ENCODE measurements at regions not wholly inside any gene's neighbourhood (a gene's known extent, or its start where the extent isn't known, plus 50 kb on each side); places are given as distances from the start of the nearest gene placed in this dataset.

DNA sequence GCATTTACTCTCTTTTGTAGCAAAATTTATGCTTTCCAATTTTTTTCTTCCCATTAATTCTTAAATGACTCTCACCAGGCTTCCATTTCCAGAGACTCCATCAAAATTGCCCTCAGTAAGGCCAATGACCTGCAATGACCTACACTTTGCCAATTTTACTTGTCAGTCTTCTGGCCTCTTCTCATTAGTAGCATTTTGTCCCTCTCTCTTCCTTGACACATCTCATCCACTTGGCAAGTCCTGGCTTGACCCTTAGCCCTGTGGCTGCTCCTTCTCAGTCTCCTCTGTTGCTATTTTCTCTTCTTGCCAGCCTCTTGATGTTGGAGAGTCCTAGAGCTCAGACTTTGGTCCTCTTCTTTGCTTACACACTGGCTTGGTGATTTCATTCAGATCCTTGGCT, 166.1 kb upstream of the MTPN start:
- DNase-seq (ENCODE audit: low spot score): no peak
- in situ Hi-C loops (cut with MboI; ENCODE audit: low pct_unique_long_range_greater_than_20kb, low sequenced_read_pairs, unreplicated experiment): no loop called here
- TF ChIP-seq, protein P1, sequence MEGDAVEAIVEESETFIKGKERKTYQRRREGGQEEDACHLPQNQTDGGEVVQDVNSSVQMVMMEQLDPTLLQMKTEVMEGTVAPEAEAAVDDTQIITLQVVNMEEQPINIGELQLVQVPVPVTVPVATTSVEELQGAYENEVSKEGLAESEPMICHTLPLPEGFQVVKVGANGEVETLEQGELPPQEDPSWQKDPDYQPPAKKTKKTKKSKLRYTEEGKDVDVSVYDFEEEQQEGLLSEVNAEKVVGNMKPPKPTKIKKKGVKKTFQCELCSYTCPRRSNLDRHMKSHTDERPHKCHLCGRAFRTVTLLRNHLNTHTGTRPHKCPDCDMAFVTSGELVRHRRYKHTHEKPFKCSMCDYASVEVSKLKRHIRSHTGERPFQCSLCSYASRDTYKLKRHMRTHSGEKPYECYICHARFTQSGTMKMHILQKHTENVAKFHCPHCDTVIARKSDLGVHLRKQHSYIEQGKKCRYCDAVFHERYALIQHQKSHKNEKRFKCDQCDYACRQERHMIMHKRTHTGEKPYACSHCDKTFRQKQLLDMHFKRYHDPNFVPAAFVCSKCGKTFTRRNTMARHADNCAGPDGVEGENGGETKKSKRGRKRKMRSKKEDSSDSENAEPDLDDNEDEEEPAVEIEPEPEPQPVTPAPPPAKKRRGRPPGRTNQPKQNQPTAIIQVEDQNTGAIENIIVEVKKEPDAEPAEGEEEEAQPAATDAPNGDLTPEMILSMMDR (IDR thresholded peaks at IDR 0.05; ENCODE audit: extremely low read depth, insufficient read depth, missing control alignments): no peak

- in situ Hi-C loops (cut with MboI; ENCODE audit: low pct_unique_long_range_greater_than_20kb, low sequenced_read_pairs, unreplicated experiment): no loop called here
- TF ChIP-seq, protein P1 (IDR thresholded peaks at IDR 0.05; ENCODE audit: extremely low read depth, insufficient read depth, missing control alignments): no peak
- no peak for DNase-seq (ENCODE audit: low spot score)
Measured at GRCh38 chr7:136142583-136142982, 165.4 kb upstream of the MTPN start.

DNA sequence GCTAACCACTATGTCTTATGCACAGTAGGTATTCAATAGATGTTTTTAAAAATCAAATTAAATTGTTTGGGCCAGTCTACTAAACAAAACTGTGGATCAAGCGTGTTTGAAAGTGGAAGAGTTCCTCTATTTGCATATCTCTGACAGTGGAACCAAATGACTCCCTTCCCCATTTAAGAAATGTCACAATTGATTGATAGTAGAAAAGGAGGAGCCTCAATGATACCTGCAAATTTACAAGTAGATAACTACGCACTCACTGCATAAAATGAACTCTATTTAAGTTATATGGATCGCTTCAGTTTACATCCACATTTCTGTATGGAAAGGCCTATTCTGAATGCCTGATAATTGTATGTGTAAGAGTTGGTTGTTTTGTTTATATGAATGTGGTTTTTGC, 163.3 kb upstream of the MTPN start:
- TF ChIP-seq, protein P1 (IDR thresholded peaks at IDR 0.05; ENCODE audit: extremely low read depth, insufficient read depth, missing control alignments): no peak
- DNase-seq (ENCODE audit: low spot score): no peak
- in situ Hi-C loops (cut with MboI; ENCODE audit: low pct_unique_long_range_greater_than_20kb, low sequenced_read_pairs, unreplicated experiment): no loop called here

GRCh38 chr7:136139417-136139816, 162.3 kb upstream of the MTPN start:
- TF ChIP-seq, protein P1 (IDR thresholded peaks at IDR 0.05; ENCODE audit: extremely low read depth, insufficient read depth, missing control alignments): no peak
- in situ Hi-C loops (cut with MboI; ENCODE audit: low pct_unique_long_range_greater_than_20kb, low sequenced_read_pairs, unreplicated experiment): no loop called here
- no peak for DNase-seq (ENCODE audit: low spot score)

- no peak for DNase-seq (ENCODE audit: low spot score)
- TF ChIP-seq, protein P1 (IDR thresholded peaks at IDR 0.05; ENCODE audit: extremely low read depth, insufficient read depth, missing control alignments): no peak
Measured at GRCh38 chr7:136138991-136139390, 161.8 kb upstream of the MTPN start.

GRCh38 chr7:136136906-136137454, 159.8 kb upstream of the MTPN start:
- TF ChIP-seq, protein P1 (IDR thresholded peaks at IDR 0.05; ENCODE audit: extremely low read depth, insufficient read depth, missing control alignments): no peak
- DNase-seq (ENCODE audit: low spot score): no peak
- in situ Hi-C loops (cut with MboI; ENCODE audit: low pct_unique_long_range_greater_than_20kb, low sequenced_read_pairs, unreplicated experiment): no loop called here

More at GRCh38 chr7:136138991-136139390, 161.8 kb upstream of the MTPN start:
- in situ Hi-C loops (cut with MboI; ENCODE audit: low pct_unique_long_range_greater_than_20kb, low sequenced_read_pairs, unreplicated experiment): no loop called here

- in situ Hi-C loops (cut with MboI; ENCODE audit: low pct_unique_long_range_greater_than_20kb, low sequenced_read_pairs, unreplicated experiment): no loop called here
- DNase-seq (ENCODE audit: low spot score): no peak
- TF ChIP-seq, protein P1 (IDR thresholded peaks at IDR 0.05; ENCODE audit: extremely low read depth, insufficient read depth, missing control alignments): no peak
Measured at GRCh38 chr7:136134503-136134902, 157.3 kb upstream of the MTPN start.

Measured in GM13977 (cell line).